ENCODE measurements at regions not wholly inside any gene's neighbourhood (a gene's known extent, or its start where the extent isn't known, plus 50 kb on each side); places are given as distances from the start of the nearest gene placed in this dataset.
"Not testable (repeated sequence)": the region's sequence is repeated elsewhere in the genome, so short reads cannot be mapped to it uniquely, and the experiment has no call there.

GRCh38 chr5:154679501-154679900 lies 75.7 kb upstream of the LARP1 start:
- no peaks in the 10 kb centered on the region for H3K9me3 ChIP-seq
- intact Hi-C loops (cut with DNase I), result no loop called here
- 82 to 86% methylated on average over 1 to 4 of the region's 4 CpGs for WGBS, 2 donors
- no peak overlapping the region for H3K4me3 ChIP-seq
- no peak overlapping the region for H3K27ac ChIP-seq
- no peaks in the 10 kb centered on the region for H3K27me3 ChIP-seq
- H3K4me1 ChIP-seq, result peaks cover 8 to 28% (median 16%) of the 10 kb centered on the region in 3 donors
- no peak for DNase-seq
- no peak for TF ChIP-seq CTCF (IDR thresholded peaks at IDR 0.05)
- no peak for TF ChIP-seq POLR2A (IDR thresholded peaks at IDR 0.05)
- no peaks in the 10 kb centered on the region for H3K36me3 ChIP-seq

- intact Hi-C loops (cut with DNase I), result no loop called here
- Histone ChIP-seq H3K4me3 (no peak overlapping the region), H3K9me3 (no peaks in the 10 kb centered on the region), H3K27ac (peak overlapping the region in 3 of 4 donors; percentile 30 to 63 (median 38)), H3K27me3 (no peaks in the 10 kb centered on the region), H3K36me3 (no peaks in the 10 kb centered on the region), H3K4me1 (peaks cover under 1 to 12% (median 4%) of the 10 kb centered on the region in 3 donors)
- 14 to 29% methylated on average over 2 of the region's 2 CpGs for WGBS, 2 donors
- no peak for DNase-seq
- TF ChIP-seq CTCF (IDR thresholded peaks at IDR 0.05) (no peak), POLR2A (IDR thresholded peaks at IDR 0.05) (no peak)
These were observed 77.3 kb upstream of the LARP1 start for GRCh38 chr5:154677921-154678320.

GRCh38 chr5:154676508-154676907 lies 78.7 kb upstream of the LARP1 start:
- Histone ChIP-seq H3K9me3 (no peaks in the 10 kb centered on the region), H3K4me1 (no peaks in the 10 kb centered on the region), H3K27me3 (no peaks in the 10 kb centered on the region), H3K4me3 (no peak overlapping the region), H3K27ac (no peak overlapping the region), H3K36me3 (no peaks in the 10 kb centered on the region)
- DNase-seq, result no peak
- intact Hi-C loops (cut with DNase I), result no loop called here
- WGBS, 2 donors, result 79% methylated on average over 1 of the region's 1 CpG
- TF ChIP-seq CTCF (IDR thresholded peaks at IDR 0.05), result no peak
- no peak for TF ChIP-seq POLR2A (IDR thresholded peaks at IDR 0.05)

- Histone ChIP-seq H3K4me3 (no peak overlapping the region), H3K36me3 (no peaks in the 10 kb centered on the region), H3K9me3 (no peaks in the 10 kb centered on the region), H3K27me3 (no peaks in the 10 kb centered on the region), H3K4me1 (no peaks in the 10 kb centered on the region), H3K27ac (no peak overlapping the region)
- 66 to 74% methylated on average over 2 of the region's 2 CpGs for WGBS, 2 donors
- no peak for DNase-seq
- intact Hi-C loops (cut with DNase I), result no loop called here
- no peak for TF ChIP-seq POLR2A (IDR thresholded peaks at IDR 0.05)
- no peak for TF ChIP-seq CTCF (IDR thresholded peaks at IDR 0.05)
These were observed 81.1 kb upstream of the LARP1 start for GRCh38 chr5:154674029-154674428.

- TF ChIP-seq CTCF (IDR thresholded peaks at IDR 0.05) (no peak), POLR2A (IDR thresholded peaks at IDR 0.05) (no peak)
- H3K27me3 ChIP-seq, result no peaks in the 10 kb centered on the region
- H3K9me3 ChIP-seq, result peaks cover 0 to 5% (median 0%) of the 10 kb centered on the region in 3 donors
- H3K36me3 ChIP-seq, result no peaks in the 10 kb centered on the region
- H3K4me1 ChIP-seq, result no peaks in the 10 kb centered on the region
- no peak overlapping the region for H3K4me3 ChIP-seq
- DNase-seq, result no peak
- intact Hi-C loops (cut with DNase I), result no loop called here
- no peak overlapping the region for H3K27ac ChIP-seq
- whole genome bisulfite sequencing, 2 donors, result 60 to 71% methylated on average over 3 to 4 of the region's 4 CpGs
These were observed 81.7 kb upstream of the LARP1 start for GRCh38 chr5:154673506-154673905.

- DNase-seq; H3K36me3 ChIP-seq; H3K4me3 ChIP-seq; H3K27me3 ChIP-seq; H3K27ac ChIP-seq; H3K4me1 ChIP-seq; intact Hi-C loops (cut with DNase I): not testable (repeated sequence)
- 87 to 94% methylated on average over 8 of the region's 8 CpGs for WGBS, 2 donors
- H3K9me3 ChIP-seq, result peaks cover 0 to 17% (median 1%) of the 10 kb centered on the region in 3 donors
These were observed 85.3 kb upstream of the LARP1 start for GRCh38 chr5:154669913-154670312.

All from esophagus squamous epithelium (tissue), 5 donors.